ENCODE measurements at regions not wholly inside any gene's neighbourhood (a gene's known extent, or its start where the extent isn't known, plus 50 kb on each side); places are given as distances from the start of the nearest gene placed in this dataset.

GRCh38 chr13:62290542-62290941 lies 874.9 kb upstream of the PCDH20 start:
- Histone ChIP-seq H3K9me3 (ENCODE audit: low read length) (no peaks in the 10 kb centered on the region), H3K27me3 (ENCODE audit: control insufficient read depth in 1 of 2, insufficient read depth in 2 of 2, low read length in 2 of 2) (no peaks in the 10 kb centered on the region), H3K36me3 (replicated peaks in 1 of 2; ENCODE audit: control insufficient read depth in 1 of 2, insufficient read depth in 2 of 2, low read length in 2 of 2) (no peaks in the 10 kb centered on the region), H3K4me2 (ENCODE audit: low read depth, low read length) (no peak overlapping the region), H3K9ac (ENCODE audit: insufficient read depth, low read depth, low read length) (no peak overlapping the region), H3K4me1 (ENCODE audit: insufficient read depth, low read length) (no peaks in the 10 kb centered on the region), H3K4me3 (replicated peaks in 1 of 3; ENCODE audit: insufficient read depth in 1 of 3, low read depth in 2 of 3, low read length in 3 of 3) (no peak overlapping the region), H4K20me1 (ENCODE audit: insufficient read depth, low read length) (no peaks in the 10 kb centered on the region), H2AFZ (ENCODE audit: low read length) (no peak overlapping the region), H3K79me2 (ENCODE audit: insufficient read depth, low read length) (no peaks in the 10 kb centered on the region), H3K27ac (ENCODE audit: extremely low read length, insufficient read depth, low read length) (no peak overlapping the region)
- ChIA-PET CTCF (ENCODE audit: low intra/inter-chr PET ratio, low total read pairs) (no interaction called here), POLR2A (no interaction called here)
- ATAC-seq (no peak), FAIRE-seq (no peak), DNase-seq (ENCODE audit: low spot score) (no peak)
- intact Hi-C loops (cut with micrococcal nuclease; ENCODE audit: unreplicated experiment) (no loop called here), in situ Hi-C loops (cut with HindIII; ENCODE audit: extremely low pct_ligation_motif_present, low pct_unique_long_range_greater_than_20kb) (no loop called here)
- TF ChIP-seq HMGA1 (CRISPR knock-in tag; conservative IDR thresholded peaks at IDR 0.05): no peak
- no peak for TF ChIP-seq CENPBD1 (CRISPR knock-in tag; IDR thresholded peaks at IDR 0.05; ENCODE audit: borderline replicate concordance, low read depth)
- no peak for TF ChIP-seq DMTF1 (CRISPR knock-in tag; IDR thresholded peaks at IDR 0.05)
- no peak for TF ChIP-seq UBTF (CRISPR knock-in tag; IDR thresholded peaks at IDR 0.05)
- TF ChIP-seq ZFAT (CRISPR knock-in tag; conservative IDR thresholded peaks at IDR 0.05): no peak
- TF ChIP-seq CEBPZ (IDR thresholded peaks at IDR 0.05; ENCODE audit: low read length): no peak
- TF ChIP-seq FOXO1 (CRISPR knock-in tag; IDR thresholded peaks at IDR 0.05): no peak
- no peak for TF ChIP-seq JARID2 (CRISPR knock-in tag; IDR thresholded peaks at IDR 0.05; ENCODE audit: insufficient replicate concordance)
- no peak for TF ChIP-seq ZNF501 (CRISPR knock-in tag; IDR thresholded peaks at IDR 0.05)
- no peak for TF ChIP-seq ZNF768 (CRISPR knock-in tag; IDR thresholded peaks at IDR 0.05)
- TF ChIP-seq HNF4A (CRISPR knock-in tag; IDR thresholded peaks at IDR 0.05): no peak
- TF ChIP-seq ZBTB7A (CRISPR knock-in tag; IDR thresholded peaks at IDR 0.05): no peak
- TF ChIP-seq TBP (CRISPR knock-in tag; IDR thresholded peaks at IDR 0.05): no peak
- TF ChIP-seq ZNF782 (CRISPR knock-in tag; IDR thresholded peaks at IDR 0.05; ENCODE audit: borderline replicate concordance): no peak
- no peak for TF ChIP-seq ZNF264 (CRISPR knock-in tag; IDR thresholded peaks at IDR 0.05)
- no peak for TF ChIP-seq TAF1 (CRISPR knock-in tag; IDR thresholded peaks at IDR 0.05)
- BruUV-seq (replicated peaks): no TSS peak
